PC-9 (cell line): ENCODE measurements at regions not wholly inside any gene's neighbourhood (a gene's known extent, or its start where the extent isn't known, plus 50 kb on each side); places are given as distances from the start of the nearest gene placed in this dataset.

Experiments used
- BruUV-seq: library from RNA; stranded (reverse); fragments of 400-500 nt; replicated peaks from 2 replicates; lab custom pipeline; 2021; lab: Mats Ljungman, UMichigan
- CTCF ChIA-PET: fragments of 300-600 bp; sonication (Branson Sonifier 250); formaldehyde crosslinking; loops from one replicate; lab custom pipeline; 2022; ENCODE audit warnings: antibody characterized with exemption; lab: Charles Lee
- POLR2A ChIA-PET: fragments of 300-600 bp; sonication (Branson Sonifier 250); formaldehyde crosslinking; loops from one replicate; lab custom pipeline; 2022; ENCODE audit warnings: antibody characterized with exemption; ENCODE audit not compliant: unreplicated experiment; lab: Charles Lee
- DNase-seq, 2 experiments: peaks; one replicate each; pipeline versions ENCODE4 v3.0.0 to v3.0.0-alpha.2; 2015 to 2022; ENCODE audit warnings: mixed read lengths in 1 of 2
- H2AFZ ChIP-seq: fragments of 200-600 bp; sonication (generic); 2 replicates; pipeline ENCODE4 v1.8.1; 2017; ENCODE audit warnings: antibody characterized with exemption
- H3F3A ChIP-seq: fragments of 200-600 bp; sonication (generic); 2 replicates; pipeline ENCODE4 v1.8.1; 2017; ENCODE audit warnings: antibody characterized with exemption, mild to moderate bottlenecking, low read depth; ENCODE audit not compliant: insufficient read depth
- H3K27ac ChIP-seq: fragments of 200-600 bp; sonication (generic); 2 replicates; pipeline ENCODE4 v1.6.1; 2016; ENCODE audit warnings: mixed run types
- H3K27me3 ChIP-seq: fragments of 200-600 bp; sonication (generic); 2 replicates; pipeline ENCODE4 v1.6.1; 2016; ENCODE audit warnings: low read depth, mixed run types; ENCODE audit not compliant: insufficient read depth
- H3K36me3 ChIP-seq: fragments of 200-600 bp; sonication (generic); 2 replicates; pipeline ENCODE4 v1.6.1; 2016; ENCODE audit warnings: low read depth, mixed run types
- H3K4me1 ChIP-seq: fragments of 200-600 bp; sonication (generic); replicated peaks from 2 replicates; pipeline ENCODE4 v1.6.1; 2016; ENCODE audit warnings: mixed run types; ENCODE audit not compliant: insufficient read depth
- H3K4me2 ChIP-seq: fragments of 200-600 bp; sonication (generic); 2 replicates; pipeline ENCODE4 v1.6.1; 2017; ENCODE audit warnings: mixed run types
- H3K4me3 ChIP-seq: fragments of 200-600 bp; sonication (generic); 2 replicates; pipeline ENCODE4 v1.6.1; 2016; ENCODE audit warnings: mixed run types
- H3K79me2 ChIP-seq: fragments of 200-600 bp; sonication (generic); 2 replicates; pipeline ENCODE4 v1.6.1; 2017; ENCODE audit warnings: low read depth, mixed run types
- H3K9me2 ChIP-seq: fragments of 200-600 bp; sonication (generic); 2 replicates; pipeline ENCODE4 v1.8.1; 2017; ENCODE audit warnings: mild to moderate bottlenecking; ENCODE audit not compliant: insufficient read depth
- H3K9me3 ChIP-seq: fragments of 200-600 bp; sonication (generic); 2 replicates; pipeline ENCODE4 v1.8.1; 2016; ENCODE audit warnings: low read depth; ENCODE audit not compliant: insufficient read depth
- H4K20me1 ChIP-seq: fragments of 200-600 bp; sonication (generic); 2 replicates; pipeline ENCODE4 v1.8.1; 2017; ENCODE audit not compliant: insufficient read depth
- CTCF ChIP-seq: fragments of 200-600 bp; sonication (generic); conservative IDR thresholded peaks from 2 replicates; pipeline ENCODE4 v1.6.1; 2017; ENCODE audit warnings: mixed run types, antibody characterized with exemption, mild to moderate bottlenecking, moderate library complexity
- EZH2 ChIP-seq: fragments of 200-600 bp; sonication (generic); IDR thresholded peaks from 2 replicates; pipeline ENCODE4 v1.8.0; 2017; ENCODE audit warnings: antibody characterized with exemption, low read depth
- intact Hi-C: fragments of 100-400 bp; cut with micrococcal nuclease; formaldehyde crosslinking; loops from one replicate; pipeline ENCODE4 v1.10.0; 2022; ENCODE audit not compliant: unreplicated experiment

- no peaks in the 10 kb centered on the region for H3K9me3 ChIP-seq
- no peaks in the 10 kb centered on the region for H3K27me3 ChIP-seq
- DNase-seq, result no peak
- no peak overlapping the region for H2AFZ ChIP-seq
- no peaks in the 10 kb centered on the region for H4K20me1 ChIP-seq
- no peak overlapping the region for H3K4me3 ChIP-seq
- H3K79me2 ChIP-seq, result no peaks in the 10 kb centered on the region
- no peak for TF ChIP-seq CTCF
- no peak for TF ChIP-seq EZH2
- H3K4me1 ChIP-seq, result no peaks in the 10 kb centered on the region
- H3F3A ChIP-seq, result no peaks in the 10 kb centered on the region
- intact Hi-C loops, result no loop called here
- BruUV-seq, result no TSS peak
- no peak overlapping the region for H3K4me2 ChIP-seq
- ChIA-PET CTCF (no interaction called here), POLR2A (no interaction called here)
- no peak overlapping the region for H3K27ac ChIP-seq
- H3K9me2 ChIP-seq, result no peaks in the 10 kb centered on the region
- H3K36me3 ChIP-seq, result no peaks in the 10 kb centered on the region
Observed at GRCh38 chr3:178960918-178961317, 110.7 kb downstream of the ZMAT3 start.

GRCh38 chr3:178960181-178960580, 111.4 kb downstream of the ZMAT3 start:
- no peaks in the 10 kb centered on the region for H4K20me1 ChIP-seq
- no peaks in the 10 kb centered on the region for H3K27me3 ChIP-seq
- intact Hi-C loops, result no loop called here
- H3K9me3 ChIP-seq, result no peaks in the 10 kb centered on the region
- no peaks in the 10 kb centered on the region for H3K9me2 ChIP-seq
- POLR2A ChIA-PET, result no interaction called here
- no peaks in the 10 kb centered on the region for H3F3A ChIP-seq
- H3K36me3 ChIP-seq, result no peaks in the 10 kb centered on the region
- H3K4me2 ChIP-seq, result no peak overlapping the region
- H3K79me2 ChIP-seq, result no peaks in the 10 kb centered on the region
- DNase-seq, result no peak
- no TSS peak for BruUV-seq
- H3K27ac ChIP-seq, result no peak overlapping the region
- no peak overlapping the region for H2AFZ ChIP-seq
- H3K4me3 ChIP-seq, result no peak overlapping the region
- CTCF ChIA-PET, result interaction anchor here (0.6 kb wide), 1 partner anchor 526 kb away, joined by 3 read pairs; no protein-coding TSS in a partner anchor
- H3K4me1 ChIP-seq, result no peaks in the 10 kb centered on the region
- no peak for TF ChIP-seq CTCF
- TF ChIP-seq EZH2, result no peak

- Histone ChIP-seq H4K20me1 (no peaks in the 10 kb centered on the region), H3F3A (no peaks in the 10 kb centered on the region), H3K4me3 (no peak overlapping the region), H3K9me3 (no peaks in the 10 kb centered on the region), H3K27me3 (no peaks in the 10 kb centered on the region), H2AFZ (no peak overlapping the region), H3K4me2 (no peak overlapping the region), H3K27ac (no peak overlapping the region), H3K36me3 (no peaks in the 10 kb centered on the region), H3K9me2 (no peaks in the 10 kb centered on the region), H3K4me1 (no peaks in the 10 kb centered on the region), H3K79me2 (no peaks in the 10 kb centered on the region)
- intact Hi-C loops, result no loop called here
- ChIA-PET POLR2A (no interaction called here), CTCF (no interaction called here)
- no TSS peak for BruUV-seq
- DNase-seq, result no peak
- TF ChIP-seq EZH2 (no peak), CTCF (no peak)
Observed at GRCh38 chr3:178950676-178951075, 120.9 kb downstream of the ZMAT3 start.
